ENCODE measurements at regions not wholly inside any gene's neighbourhood (a gene's known extent, or its start where the extent isn't known, plus 50 kb on each side); places are given as distances from the start of the nearest gene placed in this dataset.
A peak's percentile ranks its signal among the peaks of the same experiment; 100 is the strongest.

DNA sequence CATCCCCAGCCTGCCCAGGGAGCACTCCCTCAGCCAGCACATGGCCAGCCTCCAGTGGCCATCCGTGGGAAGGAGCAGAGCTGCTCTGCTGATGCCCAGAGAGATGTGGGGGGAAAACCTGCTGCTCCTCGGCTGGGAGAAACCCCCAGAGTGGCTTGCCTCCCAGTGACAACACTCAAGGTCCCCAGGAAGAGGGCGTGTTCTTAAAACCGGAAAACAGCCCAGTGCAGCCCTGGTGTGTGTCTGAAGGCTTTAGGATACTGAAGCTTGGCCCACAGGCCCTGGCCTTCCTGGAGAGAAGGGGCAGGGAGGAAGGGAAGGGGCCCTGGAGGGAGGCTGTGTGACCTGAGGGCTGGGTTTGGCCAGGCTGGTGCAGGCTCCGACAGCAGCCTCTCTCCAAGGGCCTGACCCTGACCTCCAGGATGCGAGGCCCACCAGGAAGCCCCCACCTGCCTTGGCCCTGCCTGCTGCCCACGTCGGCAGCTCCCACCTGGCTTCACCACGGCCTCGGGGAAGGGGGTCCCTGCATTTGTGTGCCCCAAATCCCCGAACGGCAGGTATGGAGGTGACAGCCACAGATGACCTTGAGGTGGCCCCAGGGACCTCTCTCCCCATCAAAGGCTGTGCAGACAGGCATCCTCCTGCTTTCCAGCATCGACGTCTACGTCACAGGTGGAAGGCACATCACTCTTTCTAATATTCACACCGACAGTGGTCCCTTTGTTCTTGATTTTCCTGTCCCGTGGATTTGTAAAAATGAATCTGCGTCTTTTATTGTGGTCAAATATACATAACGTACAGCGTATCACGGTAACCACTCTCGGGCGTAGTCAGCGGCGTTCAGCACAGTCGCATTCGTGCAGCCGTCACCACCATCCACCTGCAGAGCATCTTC, 190.0 kb upstream of the C14orf180 start:
- H3K4me1 Mint-ChIP-seq (ENCODE audit: low read depth): no peaks in the 10 kb centered on the region
- H3K9me3 Mint-ChIP-seq (ENCODE audit: low read depth): no peaks in the 10 kb centered on the region
- peak; percentile 78 for DNase-seq (ENCODE audit: low spot score)
- TF ChIP-seq, protein P1, sequence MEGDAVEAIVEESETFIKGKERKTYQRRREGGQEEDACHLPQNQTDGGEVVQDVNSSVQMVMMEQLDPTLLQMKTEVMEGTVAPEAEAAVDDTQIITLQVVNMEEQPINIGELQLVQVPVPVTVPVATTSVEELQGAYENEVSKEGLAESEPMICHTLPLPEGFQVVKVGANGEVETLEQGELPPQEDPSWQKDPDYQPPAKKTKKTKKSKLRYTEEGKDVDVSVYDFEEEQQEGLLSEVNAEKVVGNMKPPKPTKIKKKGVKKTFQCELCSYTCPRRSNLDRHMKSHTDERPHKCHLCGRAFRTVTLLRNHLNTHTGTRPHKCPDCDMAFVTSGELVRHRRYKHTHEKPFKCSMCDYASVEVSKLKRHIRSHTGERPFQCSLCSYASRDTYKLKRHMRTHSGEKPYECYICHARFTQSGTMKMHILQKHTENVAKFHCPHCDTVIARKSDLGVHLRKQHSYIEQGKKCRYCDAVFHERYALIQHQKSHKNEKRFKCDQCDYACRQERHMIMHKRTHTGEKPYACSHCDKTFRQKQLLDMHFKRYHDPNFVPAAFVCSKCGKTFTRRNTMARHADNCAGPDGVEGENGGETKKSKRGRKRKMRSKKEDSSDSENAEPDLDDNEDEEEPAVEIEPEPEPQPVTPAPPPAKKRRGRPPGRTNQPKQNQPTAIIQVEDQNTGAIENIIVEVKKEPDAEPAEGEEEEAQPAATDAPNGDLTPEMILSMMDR (IDR thresholded peaks at IDR 0.05): no peak
- H3K27me3 Mint-ChIP-seq (ENCODE audit: low read depth): peaks cover 3% of the 10 kb centered on the region
- H3K4me3 Mint-ChIP-seq (ENCODE audit: unreplicated experiment): no peak overlapping the region
- no peak overlapping the region for H3K27ac Mint-ChIP-seq (ENCODE audit: unreplicated experiment)
- H3K36me3 Mint-ChIP-seq (ENCODE audit: low read depth): no peaks in the 10 kb centered on the region

DNA sequence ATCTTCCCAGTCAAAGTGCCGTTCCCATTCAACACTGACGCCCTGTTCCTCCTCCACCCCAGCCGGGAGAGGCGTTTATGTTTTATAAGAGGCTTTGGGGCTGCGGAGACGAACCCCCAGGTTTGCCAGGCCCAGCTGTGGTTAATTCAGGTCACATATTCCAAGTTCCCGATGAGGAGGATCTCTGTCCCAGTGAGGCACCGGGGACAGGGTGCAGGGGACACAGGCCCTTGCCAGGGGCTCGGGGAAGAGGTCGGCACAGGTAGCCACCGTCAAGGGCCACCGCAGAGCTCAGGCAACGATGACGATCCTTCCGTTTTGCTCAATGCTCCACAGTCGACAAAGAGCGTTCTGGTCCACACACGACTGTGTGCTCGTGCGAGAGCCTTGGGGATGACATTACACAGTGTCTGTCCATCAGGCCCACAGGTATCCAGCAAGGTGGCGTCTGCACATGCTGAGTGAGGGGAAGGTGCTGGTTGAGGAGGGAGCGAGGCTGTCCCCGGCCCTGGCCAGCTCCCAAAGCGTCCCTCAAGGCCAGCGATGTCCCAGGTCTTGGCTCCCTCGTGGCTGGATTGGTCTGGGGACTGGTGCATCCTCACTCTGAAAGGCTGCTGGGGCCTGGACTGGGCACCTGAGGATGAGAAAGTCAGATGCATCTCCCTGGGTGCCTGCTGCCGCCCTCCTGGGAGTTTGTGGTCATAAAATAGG, 189.2 kb upstream of the C14orf180 start:
- no peak overlapping the region for H3K27ac Mint-ChIP-seq (ENCODE audit: unreplicated experiment)
- peaks cover 4% of the 10 kb centered on the region for H3K27me3 Mint-ChIP-seq (ENCODE audit: low read depth)
- TF ChIP-seq, protein P1 (IDR thresholded peaks at IDR 0.05): no peak
- H3K36me3 Mint-ChIP-seq (ENCODE audit: low read depth): no peaks in the 10 kb centered on the region
- DNase-seq (ENCODE audit: low spot score): peak; percentile 85
- no peak overlapping the region for H3K4me3 Mint-ChIP-seq (ENCODE audit: unreplicated experiment)
- no peaks in the 10 kb centered on the region for H3K9me3 Mint-ChIP-seq (ENCODE audit: low read depth)
- H3K4me1 Mint-ChIP-seq (ENCODE audit: low read depth): no peaks in the 10 kb centered on the region

DNA sequence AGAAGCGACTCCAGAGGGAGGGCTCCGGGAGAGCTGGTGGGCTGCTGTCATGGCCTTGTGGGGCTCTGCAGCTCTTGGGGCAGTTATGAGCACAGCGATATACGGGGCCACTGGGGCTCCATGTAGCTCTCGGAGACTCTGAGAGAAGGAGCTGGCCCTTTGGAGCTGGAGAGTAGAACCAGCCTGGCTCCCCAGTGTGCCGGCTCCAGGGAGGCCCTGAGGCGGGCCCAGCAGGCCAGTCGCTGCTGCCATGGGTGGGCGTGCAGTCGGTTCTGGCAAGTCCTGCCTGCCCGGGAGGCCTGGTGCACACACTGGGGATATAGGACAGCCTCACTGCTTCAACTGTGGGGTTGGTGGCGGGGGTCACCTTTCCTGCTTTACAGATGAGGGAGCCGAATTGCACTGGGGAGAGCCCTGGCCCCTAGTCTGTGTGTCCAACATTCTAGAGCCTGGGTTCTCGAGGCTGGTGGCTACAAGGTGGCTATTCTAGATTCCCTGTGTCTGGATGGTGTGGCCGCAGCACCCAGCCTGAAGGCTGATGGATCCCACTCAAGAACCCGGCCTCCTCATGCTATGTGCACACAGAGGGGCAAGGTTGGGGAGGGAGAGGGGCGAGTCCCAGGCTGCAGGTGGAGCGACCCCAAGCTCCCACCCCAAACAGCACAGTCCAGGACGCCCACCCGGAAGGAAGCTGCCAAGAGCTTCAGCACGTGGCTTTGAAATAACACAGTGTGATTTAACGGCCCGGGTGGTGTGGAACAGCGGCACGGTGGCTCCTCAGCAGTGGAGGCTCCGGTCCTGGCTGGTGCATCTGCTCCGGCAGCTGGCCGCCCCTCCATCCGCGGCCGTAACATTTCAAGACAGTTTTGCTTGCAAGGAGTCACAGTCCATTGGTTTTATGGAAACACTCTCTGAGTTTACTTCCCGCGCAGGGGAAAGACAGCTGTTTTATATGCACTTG, 188.3 kb upstream of the C14orf180 start:
- TF ChIP-seq, protein P1 (IDR thresholded peaks at IDR 0.05): no peak
- H3K27ac Mint-ChIP-seq (ENCODE audit: unreplicated experiment): no peak overlapping the region
- no peaks in the 10 kb centered on the region for H3K4me1 Mint-ChIP-seq (ENCODE audit: low read depth)
- H3K27me3 Mint-ChIP-seq (ENCODE audit: low read depth): peaks cover 4% of the 10 kb centered on the region
- no peak overlapping the region for H3K4me3 Mint-ChIP-seq (ENCODE audit: unreplicated experiment)
- H3K36me3 Mint-ChIP-seq (ENCODE audit: low read depth): no peaks in the 10 kb centered on the region
- H3K9me3 Mint-ChIP-seq (ENCODE audit: low read depth): peaks cover 4% of the 10 kb centered on the region
- peak; percentile 82 for DNase-seq (ENCODE audit: low spot score)

DNA sequence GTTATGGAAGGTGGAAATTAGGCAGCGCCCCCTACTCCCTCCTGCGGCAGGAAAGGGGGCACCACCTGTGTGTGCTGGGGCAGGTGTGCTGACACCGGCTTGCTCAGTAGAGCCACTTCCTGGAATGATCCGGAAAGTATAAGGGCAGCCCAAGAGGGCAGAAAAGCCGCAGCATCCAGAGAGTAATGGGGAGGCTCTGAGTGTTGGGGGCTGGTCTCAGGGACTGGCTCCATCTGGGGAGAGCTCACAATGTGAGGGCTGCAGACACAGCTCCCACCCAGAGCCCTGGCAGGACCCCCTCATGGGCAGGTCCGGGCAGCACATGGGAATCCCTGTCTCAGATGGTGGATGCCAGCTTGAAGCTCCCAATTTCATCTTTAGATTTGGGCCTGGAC, 187.6 kb upstream of the C14orf180 start:
- Mint-ChIP-seq H3K36me3 (ENCODE audit: low read depth) (no peaks in the 10 kb centered on the region), H3K27ac (ENCODE audit: unreplicated experiment) (no peak overlapping the region), H3K4me1 (ENCODE audit: low read depth) (no peaks in the 10 kb centered on the region), H3K27me3 (ENCODE audit: low read depth) (peaks cover 4% of the 10 kb centered on the region), H3K4me3 (ENCODE audit: unreplicated experiment) (no peak overlapping the region), H3K9me3 (ENCODE audit: low read depth) (peaks cover 6% of the 10 kb centered on the region)
- TF ChIP-seq, protein P1 (IDR thresholded peaks at IDR 0.05): no peak
- no peak for DNase-seq (ENCODE audit: low spot score)

Measured in chondrocyte (in vitro differentiated cells).